Bone marrow (tissue), 2 donors: ENCODE measurements at regions not wholly inside any gene's neighbourhood (a gene's known extent, or its start where the extent isn't known, plus 50 kb on each side); places are given as distances from the start of the nearest gene placed in this dataset.

Experiments
- DNase-seq, 2 donors: peaks; one replicate each; lab custom pipeline; 2025; lab: John Stamatoyannopoulos, UW

- DNase-seq: no peak
Measured at GRCh38 chr18:71523483-71524435, 1020.4 kb downstream of the CBLN2 start.

DNA sequence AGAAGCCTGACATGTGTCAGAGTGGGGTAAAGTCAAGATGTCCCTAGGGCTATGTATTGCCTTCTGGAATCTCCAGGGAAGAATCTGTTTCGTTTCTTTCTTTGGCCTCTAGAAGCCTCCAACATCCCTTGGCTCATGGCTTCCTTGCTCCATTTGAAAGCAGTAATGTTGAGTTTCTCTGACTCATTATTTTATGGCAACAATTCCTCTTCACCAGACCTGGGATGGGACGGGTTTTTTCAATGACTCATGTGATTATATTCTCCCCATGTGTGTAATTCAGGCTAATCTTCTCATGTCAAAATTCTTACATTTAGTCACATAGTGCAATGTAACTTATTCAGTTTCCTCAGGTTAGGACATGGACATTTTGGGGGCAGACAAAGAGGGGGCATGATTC lies 1038.6 kb downstream of the CBLN2 start:
- no peak for DNase-seq

DNA sequence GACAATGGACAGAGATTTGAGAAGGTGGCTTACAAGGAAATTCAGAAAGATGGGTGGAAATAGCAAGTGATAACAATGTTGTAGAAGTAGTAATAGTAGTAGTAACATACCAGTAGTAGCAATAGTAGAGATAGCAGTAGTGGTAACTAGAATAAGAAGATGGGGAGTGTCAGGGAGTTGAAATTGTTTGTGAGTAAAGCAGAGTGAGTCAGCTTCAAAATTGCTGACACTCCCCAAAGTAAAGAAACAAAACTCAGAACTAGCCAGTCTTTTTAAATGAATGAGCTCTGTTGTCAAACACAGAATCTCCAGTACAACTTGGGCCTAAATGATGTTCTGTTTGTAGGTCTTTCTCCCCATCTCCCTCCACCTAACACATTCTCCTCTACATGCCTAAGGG lies 1040.9 kb downstream of the CBLN2 start:
- DNase-seq: no peak

GRCh38 chr18:71485611-71486010 lies 1058.5 kb downstream of the CBLN2 start:
- no peak for DNase-seq

DNA sequence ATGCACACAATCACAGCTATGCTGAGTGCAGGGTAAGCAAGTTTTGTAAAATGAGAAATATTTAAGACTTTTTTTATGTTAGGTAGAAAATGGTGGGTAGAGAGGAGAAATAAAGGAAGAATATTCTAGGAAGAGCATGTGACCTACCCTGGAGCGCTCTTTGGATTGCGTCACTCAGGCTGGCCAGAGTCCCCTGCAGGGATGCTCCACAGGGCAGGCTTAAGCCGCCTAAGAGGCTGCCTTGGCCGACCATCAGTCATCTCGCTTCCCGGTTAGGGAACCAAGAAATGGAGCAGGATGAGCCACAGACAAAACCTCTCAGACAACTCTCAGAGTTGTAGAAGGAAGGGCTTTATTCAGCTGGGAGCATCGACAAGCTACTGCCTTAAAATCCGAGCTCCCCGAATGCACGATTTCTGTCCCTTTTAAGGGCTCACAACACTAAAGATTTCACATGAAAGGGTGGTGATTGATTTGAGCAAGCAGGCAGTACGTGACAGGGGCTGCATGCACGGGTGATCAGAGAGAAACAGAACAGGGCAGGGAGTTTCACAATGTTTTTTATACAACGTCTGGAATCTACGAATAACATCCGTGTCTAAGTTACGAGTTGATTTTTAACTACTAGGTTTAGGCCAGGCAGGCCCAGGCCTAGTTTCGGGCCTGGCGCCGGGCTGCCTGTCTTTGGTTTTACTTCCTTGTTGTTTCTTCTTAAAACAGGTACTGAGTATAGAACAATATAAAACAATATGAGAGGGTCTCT lies 1072.0 kb downstream of the CBLN2 start:
- no peak for DNase-seq

DNA sequence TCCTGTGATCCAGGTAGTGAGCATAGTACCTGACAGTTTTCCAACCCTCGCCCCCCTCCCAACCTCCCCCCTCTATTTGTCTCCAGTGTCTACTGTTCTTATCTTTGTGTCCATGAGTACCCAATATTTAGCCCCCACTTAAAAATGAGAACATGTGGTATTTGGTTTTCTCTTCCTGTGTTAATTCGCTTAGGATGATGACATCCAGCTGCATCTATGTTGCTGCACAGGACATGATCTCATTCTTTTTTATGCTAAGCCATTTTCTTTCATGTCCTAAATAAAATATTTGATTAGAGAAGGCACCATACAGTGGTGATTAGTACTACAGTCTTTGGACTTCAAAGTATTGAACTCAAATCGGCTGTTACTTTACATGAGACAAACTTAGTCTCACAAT lies 1087.9 kb downstream of the CBLN2 start:
- no peak for DNase-seq

- no peak for DNase-seq
Measured at GRCh38 chr18:71450257-71450656, 1093.9 kb downstream of the CBLN2 start.

GRCh38 chr18:71443706-71444480 lies 1100.2 kb downstream of the CBLN2 start:
- DNase-seq: no peak

GRCh38 chr18:71442731-71443141 lies 1101.4 kb downstream of the CBLN2 start:
- DNase-seq: no peak

- no peak for DNase-seq
Measured at GRCh38 chr18:71441156-71441555, 1103.0 kb downstream of the CBLN2 start.

GRCh38 chr18:71437511-71437910 lies 1106.6 kb downstream of the CBLN2 start:
- DNase-seq: no peak

- DNase-seq: no peak
Measured at GRCh38 chr18:71433373-71433772, 1110.8 kb downstream of the CBLN2 start.

DNA sequence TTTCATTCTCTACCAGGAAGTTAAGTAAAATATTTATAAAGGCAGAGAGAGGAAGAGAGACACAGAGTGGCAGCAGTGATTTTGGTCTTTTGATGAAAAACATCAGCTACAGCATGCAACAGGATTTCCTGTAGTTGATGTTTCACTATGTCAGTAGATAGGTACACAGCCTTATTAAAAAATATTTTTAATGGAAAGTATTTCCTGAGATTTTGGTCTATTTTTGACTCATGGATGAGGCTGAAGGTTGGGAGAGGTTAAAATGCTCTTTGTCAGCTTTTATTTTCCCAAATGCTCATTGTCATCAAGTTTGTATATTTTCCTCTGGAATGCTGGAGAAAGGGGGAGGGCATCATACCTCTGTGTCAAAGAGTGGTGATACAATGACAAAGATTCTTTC lies 1112.5 kb downstream of the CBLN2 start:
- DNase-seq: no peak

GRCh38 chr18:71431171-71431570 lies 1113.0 kb downstream of the CBLN2 start:
- no peak for DNase-seq

- no peak for DNase-seq
Measured at GRCh38 chr18:71426441-71426840, 1117.7 kb downstream of the CBLN2 start.

DNA sequence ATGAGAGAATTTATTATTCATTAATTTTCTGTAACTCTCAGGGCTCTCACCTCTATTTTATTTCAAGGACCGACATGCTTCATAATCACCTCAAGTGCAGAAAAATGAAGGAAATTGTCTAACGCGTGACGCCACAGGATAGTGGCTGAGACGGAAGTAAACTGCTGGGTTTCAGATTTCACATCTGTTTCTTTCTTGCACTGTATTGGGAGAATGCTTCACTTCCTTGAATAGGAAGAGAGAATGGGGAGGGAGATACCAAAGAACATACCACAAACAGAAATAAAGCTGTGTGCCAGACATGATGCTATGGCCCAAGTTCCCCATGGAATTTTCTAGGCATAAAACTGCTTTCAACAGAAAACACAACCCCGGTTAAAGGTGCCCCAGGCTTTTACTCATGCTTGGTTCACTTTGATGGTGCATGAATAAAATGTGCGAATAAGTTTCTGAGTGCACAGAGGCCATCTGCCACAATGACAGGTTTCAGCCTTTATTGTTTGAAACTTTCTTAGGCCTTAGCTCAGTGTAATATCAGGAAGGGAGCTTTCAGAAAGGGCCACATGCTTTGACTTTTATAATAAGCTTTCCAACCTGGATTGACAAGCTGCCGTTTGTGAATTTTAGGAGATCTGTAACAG lies 1116.4 kb downstream of the SOCS6 start:
- no peak for DNase-seq

DNA sequence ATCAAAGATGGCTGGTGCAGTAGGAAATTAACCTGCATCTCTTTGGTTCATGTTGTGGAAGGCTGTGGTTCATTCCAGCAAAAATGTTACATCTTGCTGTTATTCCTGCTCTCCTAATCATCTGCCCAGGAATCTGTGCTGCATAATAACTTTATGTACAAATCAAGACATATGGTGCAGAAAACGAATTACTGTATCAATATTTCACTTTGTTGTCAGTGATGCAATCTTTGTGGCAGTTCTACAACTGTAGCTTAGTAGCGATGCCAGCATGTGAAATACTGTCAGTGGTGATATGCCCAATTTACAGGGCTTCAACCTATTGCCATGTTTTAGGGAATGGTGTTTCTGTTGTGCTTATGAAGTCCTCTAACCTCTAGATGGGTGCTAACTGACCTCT lies 1114.7 kb downstream of the SOCS6 start:
- DNase-seq: no peak

- no peak for DNase-seq
Measured at GRCh38 chr18:71398531-71398930, 1109.7 kb downstream of the SOCS6 start.

DNA sequence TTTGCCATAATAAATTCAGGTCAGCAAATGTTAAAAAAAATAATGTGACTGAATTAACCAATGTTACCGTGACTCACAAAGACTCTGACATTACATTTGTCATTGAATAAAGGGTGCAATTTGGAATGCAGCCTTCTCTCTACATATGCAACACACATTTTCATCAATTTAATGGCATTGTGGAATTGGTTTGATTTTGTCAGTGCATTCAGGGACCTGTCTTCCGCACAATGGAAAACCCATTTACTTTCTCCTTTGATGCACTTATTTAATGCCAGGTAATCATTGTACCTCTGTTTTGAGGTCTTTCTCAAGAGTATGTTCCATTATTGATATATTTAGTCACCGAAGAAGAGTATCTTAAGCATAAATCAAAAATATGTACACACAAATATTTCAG lies 1099.3 kb downstream of the SOCS6 start:
- no peak for DNase-seq

DNA sequence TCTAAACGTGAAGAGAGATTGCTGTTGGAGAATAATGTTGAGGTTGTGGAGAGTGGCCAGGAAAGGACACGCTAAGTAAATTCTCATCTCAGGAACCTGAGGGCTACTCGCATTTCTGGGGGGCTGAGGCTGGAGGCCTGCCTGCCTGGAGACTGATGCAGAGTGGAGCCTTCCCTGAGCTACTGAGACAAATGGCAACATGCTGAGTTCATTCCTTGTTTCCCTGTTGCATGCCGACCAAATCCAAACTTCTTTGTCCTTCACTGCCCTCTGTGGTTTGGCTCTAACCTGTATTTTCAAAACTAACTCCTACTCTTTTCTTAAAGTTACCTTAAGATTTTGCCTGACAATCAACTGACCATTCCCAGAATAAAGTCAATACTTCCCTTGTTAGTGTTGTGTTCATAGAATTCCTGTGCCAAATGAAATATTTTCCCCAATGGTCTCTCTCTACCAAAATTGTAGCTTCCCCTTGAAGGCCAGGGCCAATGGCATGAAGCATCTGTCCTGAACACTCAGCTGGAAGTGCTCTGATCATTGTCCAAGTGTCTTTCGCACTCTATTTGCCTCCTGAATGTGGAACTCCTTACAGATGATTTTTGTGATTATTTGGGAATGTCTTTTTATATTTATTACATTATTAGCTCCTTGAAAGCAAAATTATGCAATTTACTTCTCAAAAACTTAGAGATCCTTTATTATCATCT lies 1085.6 kb downstream of the SOCS6 start:
- DNase-seq: no peak

DNA sequence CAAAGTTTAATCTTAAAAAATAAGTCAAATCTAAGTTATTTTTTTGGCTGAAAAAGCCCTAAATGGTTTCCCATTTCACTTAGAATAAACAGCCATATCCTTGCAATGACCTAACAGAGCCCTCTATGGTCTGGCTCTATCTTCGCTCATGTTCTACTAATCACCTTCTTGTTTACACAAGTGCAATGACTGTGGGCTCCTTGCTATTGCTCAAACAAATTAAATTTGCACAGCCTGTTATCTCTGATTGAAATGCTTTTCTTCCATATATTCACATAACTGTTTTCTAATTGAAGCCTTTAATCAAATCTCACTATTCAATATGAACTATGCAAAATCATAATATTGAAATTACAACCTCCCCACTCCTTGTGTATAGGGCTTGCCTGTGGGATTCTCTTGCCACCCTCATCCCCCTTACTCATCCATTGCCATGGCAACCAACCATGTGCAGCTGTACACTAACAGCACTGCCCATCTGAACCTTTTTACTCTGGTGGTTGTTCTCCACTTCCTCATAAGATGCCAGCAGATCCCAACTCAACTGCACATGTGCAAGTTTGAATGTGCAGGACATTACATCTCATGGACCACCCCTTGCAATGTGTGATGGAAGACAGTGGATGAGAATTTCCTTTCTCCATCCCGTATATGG lies 1083.2 kb downstream of the SOCS6 start:
- DNase-seq: no peak
